AG09319 (cell line): ENCODE measurements at regions not wholly inside any gene's neighbourhood (a gene's known extent, or its start where the extent isn't known, plus 50 kb on each side); places are given as distances from the start of the nearest gene placed in this dataset.

Experiments
- DNase-seq: peaks from one replicate; pipeline ENCODE4 v3.0.0-alpha.2; 2010; ENCODE audit warnings: low read depth; ENCODE audit errors: extremely low read depth
- CTCF ChIP-seq: IDR thresholded peaks from 2 replicates; pipeline ENCODE4 v1.5.1; 2011; ENCODE audit warnings: low read depth, mild to moderate bottlenecking, inconsistent platforms, low read length, moderate library complexity

GRCh38 chr17:33352526-33352925, 59.4 kb upstream of the ASIC2 start:
- DNase-seq, result no peak
- TF ChIP-seq CTCF, result no peak

GRCh38 chr17:33356266-33356665, 63.2 kb upstream of the ASIC2 start:
- TF ChIP-seq CTCF, result no peak
- no peak for DNase-seq

GRCh38 chr17:33363475-33363874, 70.4 kb upstream of the ASIC2 start:
- no peak for TF ChIP-seq CTCF
- no peak for DNase-seq

- no peak for TF ChIP-seq CTCF
- no peak for DNase-seq
Measured at GRCh38 chr17:33366960-33367359, 73.9 kb upstream of the ASIC2 start.

DNA sequence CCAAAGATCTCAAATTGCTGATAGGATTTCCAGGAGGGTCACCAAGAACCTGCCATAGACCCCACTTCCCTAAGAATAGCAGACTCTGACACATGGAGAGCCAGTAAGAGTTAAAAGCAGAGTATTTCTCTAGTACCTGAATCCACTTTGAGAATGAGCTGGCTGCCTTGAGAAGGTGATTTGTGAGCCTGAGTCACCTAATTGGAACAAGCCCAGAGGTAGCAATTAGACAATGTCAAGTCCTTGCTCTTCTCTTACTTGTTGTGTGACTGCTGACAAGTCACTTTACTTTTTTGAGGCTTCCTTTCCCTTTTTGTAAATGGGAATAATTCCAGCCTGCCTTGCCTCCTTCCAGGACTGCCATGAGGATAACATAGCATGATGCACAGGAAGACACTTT, 76.1 kb upstream of the ASIC2 start:
- TF ChIP-seq CTCF, result no peak

DNA sequence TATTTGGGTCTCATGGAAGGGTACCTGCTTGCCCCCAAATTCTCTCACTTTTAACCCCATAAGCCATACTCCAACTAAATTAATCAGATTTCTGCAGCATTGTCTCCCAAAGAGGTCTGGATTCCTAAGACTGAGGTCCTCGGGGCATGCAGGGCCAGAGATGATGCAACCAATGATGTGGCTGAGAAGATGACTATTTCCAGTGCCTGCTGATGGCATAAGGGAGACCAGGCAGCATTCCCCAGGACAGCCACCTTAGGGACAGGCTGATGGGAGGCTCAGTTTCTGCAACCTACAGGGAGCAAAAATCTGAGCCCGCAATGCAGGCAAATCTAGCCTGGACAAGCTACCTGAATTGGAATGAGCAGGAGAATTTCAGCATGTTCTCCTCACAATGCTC, 76.8 kb upstream of the ASIC2 start:
- no peak for TF ChIP-seq CTCF
- no peak for DNase-seq

More for the DNA sequence above, 76.1 kb upstream of the ASIC2 start:
- no peak for DNase-seq

DNA sequence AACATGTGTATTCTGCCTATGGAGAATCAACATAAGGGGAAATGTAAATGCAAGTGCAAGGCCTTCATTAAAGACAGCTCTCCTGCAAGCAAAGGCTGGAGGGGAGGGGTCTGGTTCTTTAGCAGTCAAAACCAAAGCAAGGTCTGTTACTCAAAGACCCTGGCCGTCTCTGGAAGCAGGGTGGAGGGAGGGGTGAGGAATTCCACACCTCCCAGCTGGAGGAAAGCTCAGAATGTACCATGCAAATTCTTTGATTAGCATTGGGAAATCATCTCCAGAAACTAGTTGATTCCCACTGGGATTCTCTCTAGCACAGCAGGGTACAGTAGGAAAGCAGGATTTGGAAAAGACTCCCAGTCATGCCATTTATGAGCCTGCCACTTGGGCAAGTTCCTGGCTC, 77.3 kb upstream of the ASIC2 start:
- no peak for TF ChIP-seq CTCF
- no peak for DNase-seq
